Fibroblast of the aortic adventitia (primary cell): ENCODE measurements at regions not wholly inside any gene's neighbourhood (a gene's known extent, or its start where the extent isn't known, plus 50 kb on each side); places are given as distances from the start of the nearest gene placed in this dataset.
A peak's percentile ranks its signal among the peaks of the same experiment; 100 is the strongest.
"Not testable (repeated sequence)": the region's sequence is repeated elsewhere in the genome, so short reads cannot be mapped to it uniquely, and the experiment has no call there.

Experiments used
- DNase-seq: peaks from one replicate; pipeline ENCODE4 v3.0.0-alpha.2; 2010; ENCODE audit warnings: low read depth
- H3K4me3 ChIP-seq: 2 replicates; pipeline ENCODE4 v1.5.1; 2011; ENCODE audit warnings: low read depth, mild to moderate bottlenecking, control low read depth, low read length, moderate library complexity
- TF ChIP-seq, protein P1 (sequence below): IDR thresholded peaks from 2 replicates; pipeline ENCODE4 v1.5.1; 2011; ENCODE audit warnings: mild to moderate bottlenecking, low read length, control low read depth, inconsistent platforms; ENCODE audit not compliant: insufficient read depth

DNA sequence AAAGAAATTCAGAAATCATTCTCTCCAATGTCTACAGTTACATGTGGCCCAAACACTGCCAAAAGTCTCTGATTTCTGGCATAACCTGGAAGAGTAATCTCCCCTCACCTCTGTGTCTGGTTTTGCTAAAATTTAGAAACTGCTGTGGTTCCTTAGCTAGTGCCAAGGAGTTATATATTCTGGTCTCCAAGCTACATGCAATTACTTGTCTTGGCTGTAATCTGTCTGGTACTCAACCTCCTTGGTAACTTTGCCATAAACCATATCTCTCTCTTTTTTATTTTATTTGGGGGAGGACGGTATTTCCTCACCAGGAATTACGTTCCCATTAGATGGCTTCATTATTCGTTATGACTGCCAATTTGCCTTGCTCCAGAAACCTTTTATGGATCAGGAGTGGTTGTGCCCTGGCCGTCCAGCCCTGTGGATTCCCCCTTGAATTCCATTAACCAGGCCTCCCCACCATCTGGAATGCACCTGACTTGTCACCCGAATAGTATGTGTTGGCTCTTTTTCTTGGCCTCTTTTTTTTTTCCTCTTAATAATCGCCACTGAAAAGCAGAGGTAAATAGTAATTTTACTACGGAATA, 400.0 kb downstream of the CD83 start:
- no peak overlapping the region for H3K4me3 ChIP-seq
- peak; percentile 70 for DNase-seq
- TF ChIP-seq, protein P1, sequence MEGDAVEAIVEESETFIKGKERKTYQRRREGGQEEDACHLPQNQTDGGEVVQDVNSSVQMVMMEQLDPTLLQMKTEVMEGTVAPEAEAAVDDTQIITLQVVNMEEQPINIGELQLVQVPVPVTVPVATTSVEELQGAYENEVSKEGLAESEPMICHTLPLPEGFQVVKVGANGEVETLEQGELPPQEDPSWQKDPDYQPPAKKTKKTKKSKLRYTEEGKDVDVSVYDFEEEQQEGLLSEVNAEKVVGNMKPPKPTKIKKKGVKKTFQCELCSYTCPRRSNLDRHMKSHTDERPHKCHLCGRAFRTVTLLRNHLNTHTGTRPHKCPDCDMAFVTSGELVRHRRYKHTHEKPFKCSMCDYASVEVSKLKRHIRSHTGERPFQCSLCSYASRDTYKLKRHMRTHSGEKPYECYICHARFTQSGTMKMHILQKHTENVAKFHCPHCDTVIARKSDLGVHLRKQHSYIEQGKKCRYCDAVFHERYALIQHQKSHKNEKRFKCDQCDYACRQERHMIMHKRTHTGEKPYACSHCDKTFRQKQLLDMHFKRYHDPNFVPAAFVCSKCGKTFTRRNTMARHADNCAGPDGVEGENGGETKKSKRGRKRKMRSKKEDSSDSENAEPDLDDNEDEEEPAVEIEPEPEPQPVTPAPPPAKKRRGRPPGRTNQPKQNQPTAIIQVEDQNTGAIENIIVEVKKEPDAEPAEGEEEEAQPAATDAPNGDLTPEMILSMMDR: no peak

DNA sequence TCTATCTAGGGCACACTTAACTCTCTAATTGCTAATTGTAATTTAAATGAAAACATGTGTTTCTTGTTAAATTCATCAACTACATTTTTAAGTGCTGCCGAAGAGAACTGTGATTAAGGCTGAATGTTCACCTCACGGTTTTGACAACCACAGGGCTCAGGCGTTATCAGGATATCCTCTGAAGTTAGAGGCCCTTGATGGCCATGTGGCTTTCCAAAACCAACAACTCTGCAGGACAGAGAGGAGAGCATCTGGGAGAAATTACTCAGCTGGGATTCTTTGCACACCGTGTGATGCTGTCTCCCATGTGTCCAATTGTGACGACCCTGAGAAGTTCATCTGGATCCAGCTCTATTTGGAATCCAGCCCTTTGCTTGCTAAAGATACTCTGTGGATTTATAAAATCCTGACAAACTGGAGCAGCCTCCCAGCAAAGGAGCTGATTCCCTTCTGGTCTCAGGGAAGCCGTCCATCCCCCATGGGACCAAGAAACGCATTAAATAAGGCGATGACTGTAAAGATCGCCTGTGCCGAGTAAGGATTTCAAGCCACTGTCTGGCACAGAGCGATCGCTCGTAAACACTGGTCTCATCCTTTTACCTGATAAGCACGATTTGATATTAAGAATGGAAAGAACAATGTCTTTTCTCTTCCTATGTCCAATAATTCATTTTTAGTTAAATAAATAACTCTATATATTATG, 401.1 kb downstream of the CD83 start:
- TF ChIP-seq, protein P1: no peak
- H3K4me3 ChIP-seq: no peak overlapping the region
- DNase-seq: peak; percentile 78

DNA sequence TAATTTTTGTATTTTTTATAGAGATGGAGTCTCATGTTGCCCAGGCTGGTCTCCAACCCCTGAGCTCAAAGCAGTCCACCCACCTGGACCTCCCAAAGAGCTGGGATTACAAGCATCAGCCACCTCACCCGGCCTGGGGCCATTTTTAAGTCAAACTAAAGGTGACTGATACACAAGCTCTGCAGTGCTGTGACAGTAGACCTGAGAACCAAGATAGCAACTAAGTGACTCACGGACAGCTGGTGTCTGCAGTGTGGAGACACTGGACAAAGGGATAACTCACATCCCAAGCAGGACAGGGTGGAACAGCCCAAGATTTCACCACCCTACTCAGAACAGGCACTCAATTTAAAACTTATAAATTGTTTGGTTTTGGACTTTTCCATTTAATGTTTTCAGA, 402.5 kb downstream of the CD83 start:
- no peak overlapping the region for H3K4me3 ChIP-seq
- TF ChIP-seq, protein P1: no peak
- DNase-seq: no peak

DNA sequence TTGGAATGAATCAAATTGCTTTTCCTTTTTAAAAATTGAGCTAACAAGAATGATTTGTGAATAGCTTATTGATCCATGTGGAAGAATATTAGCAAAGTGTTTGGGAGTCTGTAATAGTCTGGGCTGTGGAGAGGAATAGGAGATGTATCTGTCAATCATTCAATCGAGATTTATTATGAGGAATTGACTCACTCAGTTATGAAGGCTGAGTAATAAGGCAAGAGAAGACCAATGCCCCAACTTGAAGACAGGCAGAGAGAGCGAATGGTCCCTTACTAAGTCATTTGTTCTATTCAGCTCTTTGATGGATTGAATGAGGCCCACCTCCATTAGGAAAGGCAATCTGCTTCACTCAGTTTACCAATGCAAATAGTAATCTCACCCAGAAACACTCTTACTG, 403.0 kb downstream of the CD83 start:
- no peak for DNase-seq
- TF ChIP-seq, protein P1: no peak
- H3K4me3 ChIP-seq: no peak overlapping the region

DNA sequence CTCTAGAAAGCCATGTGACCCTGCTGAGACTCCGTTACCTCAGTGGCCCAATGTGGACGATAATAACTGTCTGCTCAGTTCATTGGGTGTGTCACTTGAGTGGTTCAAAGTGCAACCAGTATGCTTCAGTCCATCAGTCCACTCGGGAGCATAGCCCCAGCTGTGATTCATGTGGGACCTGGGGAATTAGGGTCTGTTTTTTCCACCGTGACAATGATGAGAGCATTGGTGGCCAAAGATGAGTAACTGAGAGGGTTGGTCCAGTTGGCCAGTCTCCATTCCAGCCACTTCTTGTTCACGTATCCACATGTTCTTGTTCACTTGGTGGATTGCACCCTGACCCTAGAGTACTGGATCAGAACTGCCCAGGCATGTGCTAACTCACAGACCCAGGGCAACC, 403.6 kb downstream of the CD83 start:
- H3K4me3 ChIP-seq: no peak overlapping the region
- TF ChIP-seq, protein P1: no peak
- no peak for DNase-seq

DNA sequence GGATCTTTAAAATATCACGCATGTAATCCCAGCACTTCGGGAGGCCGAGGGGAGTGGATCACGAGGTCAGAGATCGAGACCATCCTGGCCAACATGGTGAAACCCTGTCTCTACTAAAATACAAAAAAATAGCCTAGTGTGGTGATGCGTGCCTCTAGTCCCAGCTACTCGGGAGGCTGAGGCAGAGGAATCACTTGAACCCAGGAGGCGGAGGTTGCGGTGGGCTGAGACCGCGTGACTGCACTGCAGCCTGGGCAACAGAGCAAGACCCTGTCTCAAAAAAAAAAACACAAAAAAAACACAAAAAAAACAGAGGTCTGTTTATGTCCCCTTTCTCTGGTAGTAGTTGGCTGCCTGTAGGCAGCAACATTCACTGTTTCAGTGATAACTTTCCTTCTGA, 404.3 kb downstream of the CD83 start:
- DNase-seq, H3K4me3 ChIP-seq: not testable (repeated sequence)

DNA sequence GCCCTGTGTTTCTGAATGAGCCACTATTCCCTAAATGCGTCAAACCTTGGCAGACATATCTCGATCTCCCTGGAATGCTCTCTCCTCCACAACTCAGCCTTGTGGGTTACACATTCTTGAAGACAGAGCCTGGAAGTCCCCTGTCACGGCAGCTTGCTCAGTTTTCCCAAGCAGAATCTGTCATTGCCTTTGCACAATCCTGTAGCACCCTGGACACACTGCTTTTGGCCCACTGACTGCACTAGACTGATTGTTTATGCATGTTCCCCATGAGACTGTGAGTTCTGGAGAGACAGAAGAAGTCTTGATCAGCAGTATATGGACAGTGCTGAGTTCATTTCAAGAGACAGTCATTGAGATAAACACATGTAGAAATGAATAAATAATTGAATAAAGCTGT, 406.7 kb downstream of the CD83 start:
- TF ChIP-seq, protein P1: no peak
- peak; percentile 95 for DNase-seq
- no peak overlapping the region for H3K4me3 ChIP-seq
